ENCODE measurements at regions not wholly inside any gene's neighbourhood (a gene's known extent, or its start where the extent isn't known, plus 50 kb on each side); places are given as distances from the start of the nearest gene placed in this dataset.

- TF ChIP-seq POLR2AphosphoS5 (IDR thresholded peaks at IDR 0.05; ENCODE audit: insufficient read depth in 1 of 2, low read depth in 1 of 2) (no peak), CTCF (IDR thresholded peaks at IDR 0.05) (no peak), POLR2A (IDR thresholded peaks at IDR 0.05) (no peak)
These were observed 184.6 kb upstream of the OSR1 start for GRCh38 chr2:19542796-19543662.

Measured in vagina (tissue), 2 donors.